Neuronal stem cell (in vitro differentiated cells): ENCODE measurements at regions not wholly inside any gene's neighbourhood (a gene's known extent, or its start where the extent isn't known, plus 50 kb on each side); places are given as distances from the start of the nearest gene placed in this dataset.

ENCODE experiments used
- DNase-seq: peaks from one replicate; pipeline ENCODE4 v3.0.0-alpha.2; 2013; ENCODE audit warnings: low spot score
- H2AFZ ChIP-seq: one replicate; pipeline ENCODE4 v1.6.1; 2013; ENCODE audit warnings: mild to moderate bottlenecking, low read length, inconsistent platforms
- H2AK5ac ChIP-seq: 2 replicates; pipeline ENCODE4 v1.6.1; 2013; ENCODE audit warnings: low read depth, mild to moderate bottlenecking, inconsistent platforms, low read length, moderate library complexity, mixed read lengths
- H2BK120ac ChIP-seq: 2 replicates; pipeline ENCODE4 v1.6.1; 2013; ENCODE audit warnings: low read depth, mild to moderate bottlenecking, inconsistent platforms, low read length, moderate library complexity, mixed read lengths
- H2BK12ac ChIP-seq: one replicate; pipeline ENCODE4 v1.6.1; 2013; ENCODE audit warnings: low read length, inconsistent platforms
- H2BK15ac ChIP-seq: 2 replicates; pipeline ENCODE4 v1.6.1; 2013; ENCODE audit warnings: mild to moderate bottlenecking, low read length, inconsistent platforms, mixed read lengths
- H2BK5ac ChIP-seq: one replicate; pipeline ENCODE4 v1.6.1; 2013; ENCODE audit warnings: inconsistent platforms, mild to moderate bottlenecking, low read length, moderate library complexity
- H3K14ac ChIP-seq: one replicate; pipeline ENCODE4 v1.6.1; 2013; ENCODE audit warnings: low read length, inconsistent platforms
- H3K18ac ChIP-seq: 2 replicates; pipeline ENCODE4 v1.6.1; 2013; ENCODE audit warnings: low read length, inconsistent platforms
- H3K23ac ChIP-seq: 2 replicates; pipeline ENCODE4 v1.6.1; 2013; ENCODE audit warnings: low read depth, mild to moderate bottlenecking, mixed read lengths, low read length, inconsistent platforms; ENCODE audit not compliant: poor library complexity
- H3K27ac ChIP-seq: replicated peaks from 3 replicates; pipeline ENCODE4 v1.5.1; 2013; ENCODE audit warnings: low read length, inconsistent platforms
- H3K27me3 ChIP-seq, 3 experiments: 2 replicates each; pipeline ENCODE4 v1.6.1; 2013; ENCODE audit warnings: low read length in 3 of 3, mild to moderate bottlenecking in 2 of 3, inconsistent platforms in 1 of 3, low read depth in 1 of 3, mixed read lengths in 1 of 3, moderate library complexity in 1 of 3; ENCODE audit not compliant: control insufficient read depth in 3 of 3, insufficient read depth in 3 of 3
- H3K36me3 ChIP-seq, 2 donors: replicated peaks in 1 of 2; 2 replicates each; pipeline ENCODE4 v1.6.1; 2013; ENCODE audit warnings: low read length in 2 of 2; ENCODE audit not compliant: control insufficient read depth in 2 of 2, insufficient read depth in 2 of 2
- H3K4ac ChIP-seq: 2 replicates; pipeline ENCODE4 v1.6.1; 2013; ENCODE audit warnings: inconsistent platforms, mild to moderate bottlenecking, low read length, moderate library complexity
- H3K4me1 ChIP-seq, 2 donors: 1 replicate in 1 of 2; 2 replicates in 1 of 2; pipeline ENCODE4 v1.6.1; 2013; ENCODE audit warnings: low read length in 2 of 2, low read depth in 1 of 2; ENCODE audit not compliant: control insufficient read depth in 2 of 2, insufficient read depth in 1 of 2
- H3K4me2 ChIP-seq: one replicate; pipeline ENCODE4 v1.6.1; 2013; ENCODE audit warnings: mild to moderate bottlenecking, low read length, inconsistent platforms; ENCODE audit not compliant: insufficient read depth, poor library complexity, severe bottlenecking
- H3K4me3 ChIP-seq, 2 donors: 2 replicates each; pipeline ENCODE4 v1.5.1; 2013; ENCODE audit warnings: low read length in 2 of 2, mild to moderate bottlenecking in 2 of 2, inconsistent platforms in 1 of 2, moderate library complexity in 1 of 2
- H3K79me1 ChIP-seq: one replicate; pipeline ENCODE4 v1.6.1; 2013; ENCODE audit warnings: low read depth, mild to moderate bottlenecking, inconsistent platforms, low read length, moderate library complexity
- H3K9ac ChIP-seq: one replicate; pipeline ENCODE4 v1.6.1; 2013; ENCODE audit warnings: mild to moderate bottlenecking, low read depth, low read length, inconsistent platforms; ENCODE audit not compliant: poor library complexity
- H3K9me3 ChIP-seq, 2 donors: replicated peaks in 1 of 2; 2 replicates each; pipeline versions ENCODE3 to v1.6.1; 2013; ENCODE audit warnings: low read length in 2 of 2, mild to moderate bottlenecking in 2 of 2, inconsistent platforms in 1 of 2, low read depth in 1 of 2, mixed read lengths in 1 of 2, moderate library complexity in 1 of 2; ENCODE audit not compliant: control insufficient read depth in 2 of 2, insufficient read depth in 1 of 2
- H4K8ac ChIP-seq: one replicate; pipeline ENCODE4 v1.6.1; 2013; ENCODE audit warnings: low read depth, mild to moderate bottlenecking, inconsistent platforms, low read length, moderate library complexity
- H4K91ac ChIP-seq: one replicate; pipeline ENCODE4 v1.6.1; 2013; ENCODE audit warnings: low read length, low read depth, mild to moderate bottlenecking, inconsistent platforms; ENCODE audit not compliant: poor library complexity
- WGBS, 2 donors: extraction: QIAGEN DNeasy Blood & Tissue Kit; methylation state at CpG; one replicate each; pipeline ENCODE4 v1.1.7; 2013; ENCODE audit warnings: missing lambda C conversion rate in 2 of 2, mixed read lengths in 1 of 2; ENCODE audit not compliant: insufficient read length in 2 of 2, insufficient replicate concordance in 1 of 2; ENCODE audit errors: extremely low coverage in 2 of 2; 5-methylcytosine and 5-hydroxymethylcytosine counted together

DNA sequence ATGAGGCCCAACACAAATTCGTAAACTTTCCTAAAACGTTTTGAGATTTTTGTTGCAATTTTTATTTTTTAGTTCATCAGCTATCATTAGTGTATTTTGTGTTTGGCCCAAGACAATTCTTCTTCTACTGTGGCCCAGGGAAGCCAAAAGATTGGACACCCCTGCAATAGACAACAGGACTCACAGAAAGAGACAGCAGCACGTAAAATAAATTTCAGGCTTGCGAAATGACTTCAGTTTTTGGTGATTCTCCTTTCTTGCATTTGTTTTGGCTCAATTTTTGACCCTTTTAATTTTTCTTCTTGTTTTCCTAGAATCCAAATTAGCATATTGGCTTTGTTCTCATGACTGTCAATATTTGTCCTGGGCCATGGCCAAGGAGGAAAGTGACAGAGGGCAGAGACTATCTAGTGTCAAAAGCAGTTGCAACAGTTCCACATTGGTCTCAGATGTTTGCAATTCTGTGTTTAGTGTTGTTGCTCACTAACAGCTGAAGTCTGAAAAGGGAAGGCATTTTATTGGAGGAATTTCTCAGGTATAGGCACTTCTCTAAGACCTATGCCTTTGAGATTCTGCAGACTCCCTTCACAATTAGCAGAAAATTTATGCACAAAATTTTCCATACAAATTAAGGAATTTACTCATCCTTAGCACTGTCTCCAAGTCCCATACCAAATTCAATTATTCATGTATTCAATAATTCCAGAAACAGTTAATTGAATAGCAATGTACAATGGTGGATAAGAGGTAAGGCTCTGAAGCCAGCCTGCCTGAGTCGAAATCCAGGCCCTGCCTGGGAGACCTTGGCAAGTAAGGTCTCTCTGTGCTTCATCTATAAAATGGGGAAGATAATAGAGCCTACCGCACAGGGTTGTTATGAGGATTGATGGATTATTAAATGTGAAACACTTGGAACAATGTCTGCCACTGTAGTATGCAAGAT, 160.9 kb upstream of the IVNS1ABP start:
- Histone ChIP-seq H2BK12ac (no peak overlapping the region), H3K4me3 (no peak overlapping the region), H3K18ac (no peak overlapping the region), H3K4ac (no peak overlapping the region), H2AFZ (no peak overlapping the region), H4K8ac (no peak overlapping the region), H4K91ac (no peak overlapping the region), H3K27ac (no peak overlapping the region), H2BK15ac (no peak overlapping the region), H3K9me3 (no peaks in the 10 kb centered on the region), H3K36me3 (no peaks in the 10 kb centered on the region), H2AK5ac (no peak overlapping the region), H3K14ac (no peak overlapping the region), H3K79me1 (no peaks in the 10 kb centered on the region), H3K4me2 (no peak overlapping the region), H3K4me1 (peaks cover 7 to 16% of the 10 kb centered on the region in 2 donors), H2BK5ac (no peak overlapping the region), H3K9ac (no peak overlapping the region), H3K23ac (no peak overlapping the region), H2BK120ac (no peak overlapping the region), H3K27me3 (peaks cover 0 to 18% (median 0%) of the 10 kb centered on the region in 3 experiments)
- no peak for DNase-seq
- WGBS, 2 donors: no CpG with 5 or more reads among the region's 6 CpGs

DNA sequence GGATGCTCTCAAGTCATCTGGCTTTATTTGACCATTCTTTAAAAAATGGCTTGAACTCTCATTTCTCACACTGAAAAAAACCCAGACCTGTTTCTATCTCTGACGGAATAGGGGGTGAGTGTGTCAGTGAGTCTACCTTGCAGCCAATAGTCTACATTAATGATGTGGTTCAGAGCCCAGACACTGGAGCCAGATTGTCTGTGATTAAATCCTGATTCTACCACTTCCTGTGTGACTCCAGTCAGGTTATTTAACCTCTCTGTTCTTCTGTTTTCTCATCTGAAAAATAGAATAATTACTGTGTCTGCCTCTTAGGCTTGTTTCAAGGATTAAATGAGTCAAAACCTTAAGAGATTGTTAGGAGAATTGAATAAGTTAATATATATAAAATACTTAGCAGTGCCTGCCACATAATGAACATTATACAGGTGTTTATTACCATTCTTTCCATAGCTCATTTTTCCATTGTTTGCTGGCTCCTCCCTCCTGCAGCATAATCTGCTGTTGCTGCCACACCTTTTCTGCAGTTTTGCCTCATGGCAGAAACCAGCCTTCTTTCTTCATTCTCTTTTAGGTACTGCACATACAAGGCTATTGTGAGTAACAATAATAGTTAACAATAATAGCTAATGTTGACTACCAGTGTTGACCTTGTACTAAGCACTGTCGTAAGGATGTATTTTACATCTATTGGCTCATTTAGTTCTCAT, 157.6 kb upstream of the IVNS1ABP start:
- no peak overlapping the region for H3K4ac ChIP-seq
- H3K23ac ChIP-seq: no peak overlapping the region
- no peaks in the 10 kb centered on the region for H3K36me3 ChIP-seq
- no peak overlapping the region for H3K18ac ChIP-seq
- peaks cover under 1 to 3% of the 10 kb centered on the region in 2 donors for H3K4me1 ChIP-seq
- H4K91ac ChIP-seq: no peak overlapping the region
- no CpG with 5 or more reads among the region's 2 CpGs for WGBS, 2 donors
- H2BK12ac ChIP-seq: no peak overlapping the region
- no peaks in the 10 kb centered on the region for H3K79me1 ChIP-seq
- H3K27me3 ChIP-seq: peaks cover 0 to 18% (median 0%) of the 10 kb centered on the region in 3 experiments
- H3K14ac ChIP-seq: no peak overlapping the region
- H3K4me3 ChIP-seq: no peak overlapping the region
- H3K27ac ChIP-seq: no peak overlapping the region
- no peak overlapping the region for H3K4me2 ChIP-seq
- no peak overlapping the region for H2AFZ ChIP-seq
- no peaks in the 10 kb centered on the region for H3K9me3 ChIP-seq
- no peak overlapping the region for H2BK15ac ChIP-seq
- H3K9ac ChIP-seq: no peak overlapping the region
- no peak overlapping the region for H2BK5ac ChIP-seq
- no peak overlapping the region for H2BK120ac ChIP-seq
- no peak for DNase-seq
- no peak overlapping the region for H4K8ac ChIP-seq
- H2AK5ac ChIP-seq: no peak overlapping the region

DNA sequence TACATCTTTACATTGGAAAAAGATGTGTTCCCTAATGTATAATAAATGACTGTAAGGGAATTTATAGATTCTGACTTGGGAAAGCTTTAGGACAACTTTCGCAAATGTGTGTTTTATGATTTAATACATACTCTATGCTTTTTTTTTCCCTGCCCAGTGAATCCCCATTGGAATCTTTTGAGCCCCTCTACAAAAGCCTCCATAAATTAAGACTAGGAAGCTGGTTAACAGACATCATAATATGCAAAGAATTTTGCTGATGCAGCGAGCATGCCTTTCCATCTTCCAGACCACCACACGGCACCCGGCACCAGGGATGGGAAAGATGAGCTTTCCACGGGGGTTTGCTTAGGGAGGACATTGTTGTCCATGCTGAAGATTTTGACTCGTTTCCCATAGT, 156.1 kb upstream of the IVNS1ABP start:
- H4K8ac ChIP-seq: no peak overlapping the region
- WGBS, 2 donors: no CpG with 5 or more reads among the region's 6 CpGs

DNA sequence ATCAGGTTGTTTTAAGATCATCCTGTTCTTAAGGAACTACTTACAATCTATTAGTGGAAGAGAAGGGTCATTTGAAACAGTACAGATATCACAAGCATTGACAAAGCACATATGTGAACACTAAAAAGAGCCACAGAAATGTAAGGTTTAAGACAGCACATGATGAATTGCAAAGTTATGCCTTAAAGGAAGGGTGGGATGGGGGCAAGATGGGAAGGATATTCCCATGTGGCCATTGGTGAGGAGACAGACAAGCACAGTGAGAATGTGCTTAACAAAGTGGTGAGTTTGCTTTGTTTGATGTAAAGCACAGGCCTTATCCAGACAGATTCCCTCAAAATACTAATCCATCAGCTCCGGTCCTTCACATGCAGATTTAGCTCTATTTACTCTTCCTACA, 151.6 kb upstream of the IVNS1ABP start:
- DNase-seq: no peak
- Histone ChIP-seq H3K4ac (no peak overlapping the region), H4K8ac (no peak overlapping the region)

More for the DNA sequence above, 156.1 kb upstream of the IVNS1ABP start:
- no peak overlapping the region for H3K9ac ChIP-seq
- no peak overlapping the region for H3K18ac ChIP-seq
- H2AK5ac ChIP-seq: no peak overlapping the region
- no peaks in the 10 kb centered on the region for H3K9me3 ChIP-seq
- no peaks in the 10 kb centered on the region for H3K4me1 ChIP-seq
- H3K4ac ChIP-seq: no peak overlapping the region
- H3K4me2 ChIP-seq: no peak overlapping the region
- no peak overlapping the region for H2AFZ ChIP-seq
- H2BK15ac ChIP-seq: no peak overlapping the region
- H4K91ac ChIP-seq: no peak overlapping the region
- no peaks in the 10 kb centered on the region for H3K36me3 ChIP-seq
- H3K4me3 ChIP-seq: no peak overlapping the region
- no peak overlapping the region for H3K14ac ChIP-seq
- no peak overlapping the region for H2BK120ac ChIP-seq
- H3K27ac ChIP-seq: no peak overlapping the region
- no peak for DNase-seq
- H2BK12ac ChIP-seq: no peak overlapping the region
- no peaks in the 10 kb centered on the region for H3K79me1 ChIP-seq
- H3K23ac ChIP-seq: no peak overlapping the region
- no peak overlapping the region for H2BK5ac ChIP-seq
- H3K27me3 ChIP-seq: peaks cover 0 to 9% (median 0%) of the 10 kb centered on the region in 3 experiments

More for the DNA sequence above, 151.6 kb upstream of the IVNS1ABP start:
- H3K36me3 ChIP-seq: no peaks in the 10 kb centered on the region
- no peak overlapping the region for H2BK5ac ChIP-seq
- no peak overlapping the region for H2AK5ac ChIP-seq
- H2BK15ac ChIP-seq: no peak overlapping the region
- no peaks in the 10 kb centered on the region for H3K9me3 ChIP-seq
- H3K23ac ChIP-seq: no peak overlapping the region
- no peak overlapping the region for H2BK12ac ChIP-seq
- H3K9ac ChIP-seq: no peak overlapping the region
- H3K4me3 ChIP-seq: no peak overlapping the region
- H3K27ac ChIP-seq: no peak overlapping the region
- no peak overlapping the region for H2BK120ac ChIP-seq
- WGBS, 2 donors: no CpG with 5 or more reads among the region's 1 CpG
- peaks cover 0 to 1% of the 10 kb centered on the region in 2 donors for H3K4me1 ChIP-seq
- no peak overlapping the region for H4K91ac ChIP-seq
- no peak overlapping the region for H3K14ac ChIP-seq
- no peak overlapping the region for H3K18ac ChIP-seq
- H3K27me3 ChIP-seq: no peaks in the 10 kb centered on the region
- H2AFZ ChIP-seq: no peak overlapping the region
- H3K79me1 ChIP-seq: no peaks in the 10 kb centered on the region
- H3K4me2 ChIP-seq: no peak overlapping the region
